MG63 (cell line): ENCODE measurements at regions not wholly inside any gene's neighbourhood (a gene's known extent, or its start where the extent isn't known, plus 50 kb on each side); places are given as distances from the start of the nearest gene placed in this dataset.
A peak's percentile ranks its signal among the peaks of the same experiment; 100 is the strongest.
"Not testable (repeated sequence)": the region's sequence is repeated elsewhere in the genome, so short reads cannot be mapped to it uniquely, and the experiment has no call there.

ENCODE experiments used
- DNase-seq: peaks from one replicate; pipeline ENCODE4 v3.0.0-alpha.2; 2020
- H3K27me3 ChIP-seq: fragments of 250-450 bp; sonication (Bioruptor Pico); 2 replicates; pipeline ENCODE4 v1.5.1; 2020; ENCODE audit warnings: mild to moderate bottlenecking, moderate library complexity
- H3K36me3 ChIP-seq: fragments of 250-450 bp; sonication (Bioruptor Pico); 2 replicates; pipeline ENCODE4 v1.5.1; 2020; ENCODE audit warnings: mild to moderate bottlenecking, moderate library complexity
- H3K4me3 ChIP-seq: fragments of 250-450 bp; sonication (Bioruptor Pico); 2 replicates; pipeline ENCODE4 v1.5.1; 2020; ENCODE audit warnings: mild to moderate bottlenecking, moderate library complexity
- H3K9me3 ChIP-seq: fragments of 250-450 bp; sonication (Bioruptor Pico); 2 replicates; pipeline ENCODE4 v1.5.1; 2020; ENCODE audit warnings: mild to moderate bottlenecking, moderate library complexity

DNA sequence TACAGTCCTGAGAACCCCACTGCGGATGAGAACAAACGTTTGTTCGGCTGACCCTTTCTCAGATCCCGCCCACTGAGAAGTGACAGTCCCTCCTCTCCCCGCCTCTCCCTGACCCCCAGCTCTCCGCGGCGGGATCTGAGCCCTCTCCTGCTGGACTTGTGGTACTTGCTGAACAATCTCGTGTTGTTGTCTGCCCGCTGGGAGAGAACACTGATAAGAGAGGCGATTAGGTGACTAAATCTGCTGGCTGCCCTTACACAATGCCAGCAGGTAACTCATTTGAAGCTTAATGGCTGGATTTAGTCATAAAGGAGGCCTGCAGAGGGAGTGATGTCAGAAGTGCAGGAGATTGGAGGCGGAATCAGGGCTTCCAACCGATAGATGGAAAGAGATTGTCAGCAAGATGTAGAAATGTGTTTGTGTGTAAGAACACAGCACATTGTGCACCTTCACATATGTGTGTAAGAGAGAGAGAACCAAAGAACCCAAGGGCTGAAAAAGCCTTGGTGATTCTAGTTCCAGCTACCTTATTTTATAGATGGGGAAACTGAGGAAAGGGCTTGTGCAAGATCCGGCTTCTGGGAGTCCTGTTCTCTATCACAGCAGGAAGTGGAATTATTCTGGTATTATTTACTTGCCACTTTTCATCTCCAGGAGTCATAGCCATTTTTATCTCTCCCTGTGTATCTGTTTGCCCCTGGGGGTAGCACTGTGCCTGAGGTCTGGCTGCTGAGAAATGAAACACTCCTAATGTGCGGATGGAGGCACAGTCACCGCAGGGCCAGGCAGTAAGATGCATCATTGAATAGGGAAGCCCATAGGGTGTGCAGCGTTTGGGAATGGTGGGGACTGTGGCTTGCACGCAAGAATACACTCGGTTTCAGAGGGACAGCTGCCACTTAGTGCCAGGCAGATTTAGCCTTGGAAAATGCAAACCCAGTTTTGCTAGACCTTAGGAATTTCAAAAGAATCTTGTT is 203.7 kb upstream of the MSX2 start:
- Histone ChIP-seq H3K9me3 (no peaks in the 10 kb centered on the region), H3K27me3 (no peaks in the 10 kb centered on the region), H3K4me3 (no peak overlapping the region), H3K36me3 (no peaks in the 10 kb centered on the region)
- no peak for DNase-seq

DNA sequence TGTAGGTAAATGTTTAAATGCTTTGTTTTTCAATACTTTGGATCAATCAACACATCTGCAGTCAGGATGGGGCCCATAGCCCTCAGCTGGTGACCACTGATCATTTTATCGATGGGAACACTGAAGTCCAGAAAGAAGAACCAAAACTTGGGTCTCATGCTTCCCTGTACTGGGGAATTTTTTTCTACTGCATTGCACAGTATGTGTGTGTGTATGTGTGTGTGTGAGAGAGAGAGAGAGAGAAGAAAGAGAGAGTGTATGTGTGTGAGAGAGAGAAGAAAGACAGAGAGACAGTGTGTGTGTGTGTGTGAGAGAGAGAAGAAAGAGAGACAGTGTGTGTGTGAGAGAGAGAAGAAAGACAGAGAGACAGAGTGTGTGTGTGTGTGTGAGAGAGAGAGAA is 202.9 kb upstream of the MSX2 start:
- Histone ChIP-seq H3K9me3 (no peaks in the 10 kb centered on the region), H3K36me3 (no peaks in the 10 kb centered on the region), H3K27me3 (no peaks in the 10 kb centered on the region), H3K4me3 (no peak overlapping the region)
- DNase-seq, result no peak

DNA sequence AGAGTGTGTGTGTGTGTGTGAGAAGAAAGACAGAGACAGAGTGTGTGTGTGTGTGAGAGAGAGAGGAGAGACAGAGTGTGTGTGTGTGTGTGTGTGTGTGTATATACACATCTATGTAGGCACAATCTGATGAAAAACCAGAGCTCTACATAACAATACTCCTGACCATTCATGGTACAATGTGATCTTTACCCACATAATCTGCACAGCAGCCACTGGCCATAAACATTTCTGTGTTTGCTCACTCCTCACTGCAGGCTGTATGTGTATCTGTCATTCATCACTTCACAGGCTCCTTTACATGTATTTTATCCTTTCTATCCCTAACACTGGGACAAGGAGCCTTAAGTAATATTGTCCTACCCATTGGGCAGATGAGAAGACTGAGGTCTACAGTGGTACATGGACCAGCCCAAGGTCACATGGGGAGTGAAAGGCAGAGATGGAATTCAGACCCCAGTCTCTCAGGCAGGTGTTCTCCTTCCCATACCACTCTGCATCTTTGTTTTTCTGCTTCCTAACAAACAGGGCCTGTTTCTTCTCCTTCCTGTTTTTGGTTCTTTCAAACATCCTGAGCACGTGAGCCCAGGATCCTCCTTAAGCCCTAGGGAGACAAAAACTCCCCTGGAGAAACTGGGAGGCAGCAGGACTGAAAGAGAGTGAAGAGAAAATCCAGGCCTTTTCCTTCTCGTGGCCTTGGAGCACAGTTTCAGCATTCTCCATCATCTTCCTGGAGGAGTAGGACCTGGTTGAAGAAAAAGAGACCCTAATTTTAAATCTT is 201.7 kb upstream of the MSX2 start:
- H3K36me3 ChIP-seq, result no peaks in the 10 kb centered on the region
- no peak for DNase-seq
- H3K27me3 ChIP-seq, result no peaks in the 10 kb centered on the region
- H3K9me3 ChIP-seq, result no peaks in the 10 kb centered on the region
- no peak overlapping the region for H3K4me3 ChIP-seq

DNA sequence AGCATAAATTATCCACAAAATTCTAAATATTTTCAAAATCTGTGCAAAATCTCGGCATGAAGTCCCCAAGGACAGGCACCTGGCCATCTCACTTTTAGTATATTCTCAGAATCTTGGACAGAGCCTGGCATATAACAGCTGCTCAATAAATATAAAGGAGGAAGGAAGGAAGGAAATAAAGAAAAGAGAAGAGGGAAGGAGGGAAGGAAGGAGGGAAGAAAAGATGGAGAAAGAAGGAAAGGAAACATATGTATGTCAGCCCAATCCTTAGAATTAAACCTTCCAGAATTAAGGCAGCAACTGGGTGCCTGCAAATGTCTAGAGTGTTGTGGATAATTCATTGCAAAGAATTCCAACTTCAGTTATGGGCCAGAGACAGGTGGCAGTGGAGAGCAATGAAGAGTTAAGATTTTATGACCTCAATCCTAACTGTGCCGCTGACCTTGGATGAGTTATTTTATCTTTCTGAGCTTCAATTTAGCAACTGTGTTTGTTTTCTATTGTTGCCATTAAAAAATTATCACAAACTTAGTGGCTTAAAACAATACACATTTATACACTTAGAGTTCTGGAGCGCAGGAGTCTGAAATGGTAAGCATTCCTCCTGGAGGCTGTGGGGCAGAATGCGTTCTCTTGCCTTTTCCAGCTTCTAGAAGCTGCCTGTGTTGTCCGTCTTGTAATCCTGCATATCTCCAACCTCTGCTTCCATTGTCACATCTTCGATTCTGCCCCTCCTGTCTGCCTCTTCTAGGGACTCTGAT is 200.9 kb upstream of the MSX2 start:
- H3K4me3 ChIP-seq, result no peak overlapping the region
- H3K9me3 ChIP-seq, result no peaks in the 10 kb centered on the region
- no peak for DNase-seq
- H3K27me3 ChIP-seq, result no peaks in the 10 kb centered on the region
- H3K36me3 ChIP-seq, result no peaks in the 10 kb centered on the region

DNA sequence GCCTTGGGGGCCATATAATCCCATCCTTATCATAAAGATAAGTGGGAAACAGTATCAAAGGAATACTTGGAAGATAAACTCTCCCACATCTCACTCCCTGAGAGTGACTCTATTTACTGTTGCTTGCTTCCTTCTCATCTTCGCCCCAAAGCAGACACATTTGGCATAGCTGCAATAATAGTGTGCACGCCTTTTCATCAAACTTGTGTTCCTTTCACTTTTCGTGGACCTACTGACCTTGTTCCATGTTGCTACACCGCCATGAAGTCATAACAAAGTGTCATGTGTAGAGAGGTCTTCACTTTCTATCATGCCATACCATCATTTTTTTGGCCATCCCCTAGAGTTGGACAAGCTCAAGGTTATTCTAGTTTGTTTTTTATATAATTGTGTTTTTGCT is 200.0 kb upstream of the MSX2 start:
- no peaks in the 10 kb centered on the region for H3K27me3 ChIP-seq
- DNase-seq, result no peak
- no peak overlapping the region for H3K4me3 ChIP-seq
- H3K9me3 ChIP-seq, result no peaks in the 10 kb centered on the region
- H3K36me3 ChIP-seq, result no peaks in the 10 kb centered on the region

DNA sequence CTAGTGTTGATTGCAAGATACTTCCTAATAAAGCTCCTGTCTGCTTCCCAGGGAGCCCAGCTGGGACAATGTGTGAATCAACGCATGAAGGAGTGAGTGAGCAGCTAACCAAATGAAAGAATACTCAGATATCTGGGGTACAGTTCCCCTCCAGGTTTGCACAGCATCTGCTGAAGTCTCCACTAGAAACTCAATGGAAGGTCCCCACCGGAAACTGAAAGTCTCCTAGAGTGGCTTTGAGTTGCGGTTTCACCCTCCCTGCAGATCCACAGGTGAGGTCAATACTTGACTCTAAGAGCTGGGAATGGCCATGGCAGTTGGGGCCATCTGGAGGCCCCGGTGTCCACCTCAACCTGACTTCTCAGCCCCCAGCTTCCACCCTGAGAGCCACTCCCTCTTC is 198.2 kb upstream of the MSX2 start:
- Histone ChIP-seq H3K27me3 (no peaks in the 10 kb centered on the region), H3K9me3 (no peaks in the 10 kb centered on the region), H3K36me3 (no peaks in the 10 kb centered on the region), H3K4me3 (no peak overlapping the region)
- DNase-seq, result no peak

DNA sequence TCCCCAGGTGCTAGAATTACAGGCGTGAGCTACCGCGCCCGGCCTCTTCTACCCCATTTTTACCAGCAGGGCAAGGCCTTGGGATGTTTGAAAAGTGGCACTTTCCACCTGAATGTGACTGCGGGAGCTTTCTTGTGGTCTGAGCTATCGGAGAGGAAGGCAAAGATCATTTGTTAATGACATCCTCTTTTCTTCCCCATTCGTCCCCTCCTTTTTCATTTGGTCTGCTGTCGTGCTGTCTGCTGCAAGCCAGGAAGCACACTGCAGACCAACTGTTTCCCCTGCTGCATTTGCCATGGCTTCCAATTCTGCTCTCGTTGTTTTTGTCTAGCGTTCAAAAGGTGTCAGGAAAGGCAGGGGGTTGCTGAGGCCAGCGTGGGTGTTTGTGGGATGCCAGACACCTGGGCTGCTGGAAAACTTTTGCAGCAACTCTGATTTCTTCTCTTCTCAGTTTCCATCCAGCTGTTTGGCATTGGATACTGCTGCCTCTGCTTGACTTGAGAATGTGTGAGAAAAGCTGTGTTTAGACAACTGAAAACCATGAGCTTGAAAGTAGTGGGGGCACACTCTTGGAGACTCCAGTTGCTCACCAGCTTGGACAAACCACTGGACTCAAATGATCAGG is 196.4 kb upstream of the MSX2 start:
- Histone ChIP-seq H3K9me3 (no peaks in the 10 kb centered on the region), H3K27me3 (no peaks in the 10 kb centered on the region), H3K4me3 (no peak overlapping the region), H3K36me3 (no peaks in the 10 kb centered on the region)
- DNase-seq, result no peak

DNA sequence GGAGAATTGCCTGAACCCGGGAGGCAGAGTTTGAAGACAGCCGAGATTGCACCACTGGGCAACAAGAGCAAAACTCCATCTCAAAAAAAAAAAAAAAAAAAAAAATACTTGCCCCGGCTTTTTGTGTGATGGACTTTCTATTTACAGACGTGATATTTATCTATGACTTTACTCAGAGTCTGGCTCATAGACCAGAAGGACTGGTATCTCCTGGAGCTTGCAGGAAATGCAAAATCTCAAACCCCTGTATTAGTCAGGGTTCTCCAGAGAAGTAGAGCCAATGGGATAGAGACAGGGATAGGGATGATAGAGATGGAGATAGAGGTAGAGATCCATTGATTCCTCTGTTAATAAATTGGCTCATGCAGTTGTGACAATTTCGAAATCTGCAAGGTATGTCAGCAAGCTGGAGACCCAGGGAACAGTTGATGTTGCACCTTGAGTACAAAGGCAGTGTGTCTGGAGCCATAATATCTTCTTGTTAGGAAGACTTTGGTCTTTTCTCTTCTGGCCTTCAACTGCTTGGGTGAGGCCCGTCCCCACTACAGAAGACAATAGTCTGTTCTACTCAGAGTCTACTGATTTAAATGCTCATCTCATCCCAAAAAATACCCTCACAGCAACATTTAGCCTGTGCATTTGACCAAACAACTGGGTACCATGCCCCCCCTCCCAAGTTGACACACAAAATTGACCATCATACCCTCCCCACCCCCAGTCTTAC is 195.4 kb upstream of the MSX2 start:
- no peaks in the 10 kb centered on the region for H3K9me3 ChIP-seq
- H3K36me3 ChIP-seq, result no peaks in the 10 kb centered on the region
- H3K4me3 ChIP-seq, result no peak overlapping the region
- no peaks in the 10 kb centered on the region for H3K27me3 ChIP-seq
- DNase-seq, result no peak

DNA sequence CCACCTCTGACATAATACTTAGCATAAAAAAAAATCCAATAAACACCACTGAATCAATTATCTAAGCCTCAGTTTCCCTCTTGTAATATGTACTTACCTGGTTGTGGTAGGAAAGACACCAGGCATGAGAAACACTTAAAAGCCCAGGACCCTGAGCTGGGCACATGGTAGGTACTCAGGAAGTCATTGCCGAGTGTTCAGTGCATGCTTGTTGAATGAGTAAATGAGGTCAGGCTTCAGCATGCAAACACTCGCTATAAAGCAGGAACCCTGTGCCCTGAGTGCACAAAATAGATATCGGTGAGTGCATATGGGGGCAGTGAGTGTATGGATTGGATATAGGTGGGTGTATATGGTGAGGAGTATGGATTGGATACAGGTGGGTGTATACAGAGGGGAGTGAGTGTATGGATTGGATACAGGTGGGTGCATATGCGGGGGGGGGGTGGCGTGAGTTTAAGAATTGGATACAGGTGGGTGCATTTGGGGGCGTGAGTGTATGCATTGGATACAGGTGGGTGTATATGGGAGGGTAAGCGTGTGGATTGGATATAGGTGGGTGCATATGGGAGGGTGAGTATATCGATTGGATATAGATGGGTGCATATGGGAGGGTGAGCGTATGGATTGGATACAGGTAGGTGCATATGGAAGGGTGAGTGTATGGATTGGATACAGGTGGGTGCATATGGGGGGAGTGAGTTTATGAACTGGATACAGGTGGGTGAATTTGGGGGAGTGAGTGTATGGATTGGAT is 194.3 kb upstream of the MSX2 start:
- H3K36me3 ChIP-seq, result no peaks in the 10 kb centered on the region
- no peaks in the 10 kb centered on the region for H3K27me3 ChIP-seq
- H3K9me3 ChIP-seq, result no peaks in the 10 kb centered on the region
- no peak overlapping the region for H3K4me3 ChIP-seq
- no peak for DNase-seq

DNA sequence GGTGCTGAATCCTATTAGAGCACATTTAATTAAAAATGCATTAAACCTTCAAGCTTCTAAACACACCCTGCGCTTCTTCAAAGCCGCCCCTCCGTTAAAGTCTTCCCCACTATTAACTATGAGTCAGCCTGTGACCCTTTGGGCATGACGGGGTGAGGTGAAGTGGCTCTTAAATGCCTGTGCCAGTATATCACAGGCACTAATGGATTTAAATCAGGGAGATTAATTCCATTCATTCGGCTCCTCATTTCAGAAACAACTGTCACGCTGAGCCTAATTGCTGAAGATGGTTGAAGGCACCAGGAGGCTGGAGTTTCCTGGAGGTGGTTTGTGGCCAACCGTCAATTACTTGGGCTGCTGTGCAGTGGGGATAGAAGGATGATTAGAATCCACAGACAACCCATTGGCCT is 192.6 kb upstream of the MSX2 start:
- no peak for DNase-seq
- Histone ChIP-seq H3K27me3 (no peaks in the 10 kb centered on the region), H3K36me3 (no peaks in the 10 kb centered on the region), H3K9me3 (no peaks in the 10 kb centered on the region), H3K4me3 (no peak overlapping the region)

DNA sequence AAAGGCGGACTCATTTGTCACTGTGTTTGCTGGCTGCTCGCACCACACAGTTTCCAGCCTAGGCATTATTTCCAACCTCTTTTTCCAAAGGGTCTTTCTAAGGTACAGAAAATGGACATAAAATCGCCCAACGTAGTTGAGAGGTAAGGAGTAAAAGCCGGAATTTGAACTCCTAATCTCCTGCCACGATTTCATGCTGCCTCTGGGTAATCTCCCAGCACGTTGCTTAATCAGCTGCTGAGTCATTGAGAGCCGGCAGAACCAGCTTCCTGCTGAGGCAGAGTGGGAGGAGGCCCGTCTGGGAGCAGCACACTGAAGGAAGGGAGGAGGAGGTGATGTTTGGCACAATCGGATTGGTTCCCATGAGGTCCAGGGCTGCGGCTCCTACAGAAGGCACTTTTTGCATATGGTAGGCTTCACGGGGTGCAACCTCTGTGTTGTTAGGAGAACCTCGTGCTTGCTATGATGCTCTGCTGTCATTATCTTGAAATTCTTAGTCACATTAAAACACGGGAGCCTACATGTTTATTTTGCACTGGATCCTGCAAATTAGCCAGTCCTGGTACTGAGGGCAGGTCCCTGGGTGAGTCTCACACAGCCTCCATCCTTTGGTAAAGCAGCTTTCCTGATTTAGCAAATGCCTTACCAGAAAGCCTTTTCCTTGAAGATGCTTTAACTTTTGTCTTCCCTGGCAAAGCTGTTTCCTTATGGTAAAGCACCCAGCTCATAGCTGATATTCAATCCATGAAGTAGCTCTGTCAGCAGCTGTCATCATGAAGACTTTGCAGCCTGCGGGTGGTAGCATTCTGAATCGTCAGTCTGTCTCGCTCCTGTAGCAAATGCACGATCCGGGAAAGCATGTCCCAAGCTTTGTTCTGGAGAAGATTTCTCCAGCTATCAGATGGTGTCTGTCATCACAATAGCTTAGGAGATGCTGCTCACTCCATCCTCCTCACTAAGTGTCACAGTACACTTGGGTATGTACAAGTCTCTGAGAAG is 191.6 kb upstream of the MSX2 start:
- no peaks in the 10 kb centered on the region for H3K36me3 ChIP-seq
- no peaks in the 10 kb centered on the region for H3K27me3 ChIP-seq
- peak; percentile 99 for DNase-seq
- no peak overlapping the region for H3K4me3 ChIP-seq
- no peaks in the 10 kb centered on the region for H3K9me3 ChIP-seq

DNA sequence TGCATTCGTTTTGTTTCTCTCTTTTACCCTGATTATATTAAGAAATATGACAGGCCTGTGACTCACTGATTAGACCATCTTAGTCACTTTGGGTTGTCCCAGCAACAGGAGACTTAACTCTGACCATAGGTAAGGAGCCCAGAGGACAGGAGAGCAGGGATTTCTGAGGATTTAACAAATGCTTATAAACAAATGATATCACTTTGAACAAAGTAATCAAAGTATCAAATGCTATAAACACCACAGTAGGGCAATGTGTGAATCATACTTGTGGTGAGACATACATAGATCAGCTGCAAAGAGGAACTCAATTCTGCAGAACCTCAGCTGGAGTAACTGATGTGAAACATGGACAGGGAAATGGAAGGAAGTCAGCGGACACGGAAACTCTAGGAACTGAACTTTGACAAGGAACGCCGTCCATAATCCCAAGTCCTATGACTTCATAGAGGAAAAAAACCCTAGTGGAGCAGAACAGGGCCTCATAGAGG is 190.6 kb upstream of the MSX2 start:
- H3K4me3 ChIP-seq, result no peak overlapping the region
- peak; percentile 79 for DNase-seq
- no peaks in the 10 kb centered on the region for H3K27me3 ChIP-seq
- no peaks in the 10 kb centered on the region; the same call in 1 of the 2 replicates for H3K9me3 ChIP-seq
- no peaks in the 10 kb centered on the region for H3K36me3 ChIP-seq

DNA sequence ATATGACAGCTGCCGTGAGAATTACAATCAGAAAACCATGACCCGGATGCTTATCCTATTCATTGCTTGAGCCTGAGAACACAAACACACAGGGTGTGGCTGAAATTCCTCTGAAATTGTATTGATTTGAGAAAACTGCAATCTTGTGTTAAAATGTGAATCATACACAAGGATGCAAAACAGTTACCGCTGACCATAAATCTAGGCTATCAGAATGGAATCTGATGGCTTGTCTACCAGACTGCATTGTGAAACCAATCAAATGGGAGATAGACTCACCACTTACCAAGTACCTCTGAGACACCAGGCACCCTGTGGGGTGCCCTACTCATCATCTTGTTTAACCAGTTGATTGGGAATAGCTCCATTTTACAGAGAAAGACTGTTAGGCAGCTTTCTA is 188.7 kb upstream of the MSX2 start:
- Histone ChIP-seq H3K27me3 (no peaks in the 10 kb centered on the region), H3K9me3 (peaks cover 2% of the 10 kb centered on the region; the same call in 1 of the 2 replicates), H3K4me3 (no peak overlapping the region), H3K36me3 (no peaks in the 10 kb centered on the region)
- peak; percentile 39 for DNase-seq

DNA sequence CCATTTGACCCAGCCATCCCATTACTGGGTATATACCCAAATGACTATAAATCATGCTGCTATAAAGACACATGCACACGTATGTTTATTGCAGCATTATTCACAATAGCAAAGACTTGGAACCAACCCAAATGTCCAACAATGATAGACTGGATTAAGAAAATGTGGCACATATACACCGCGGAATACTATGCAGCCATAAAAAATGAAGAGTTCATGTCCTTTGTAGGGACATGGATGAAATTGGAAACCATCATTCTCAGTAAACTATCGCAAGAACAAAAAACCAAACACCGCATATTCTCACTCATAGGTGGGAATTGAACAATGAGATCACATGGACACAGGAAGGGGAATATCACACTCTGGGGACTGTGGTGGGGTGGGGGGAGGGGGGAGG is 184.6 kb upstream of the MSX2 start:
- H3K9me3 ChIP-seq, DNase-seq, H3K36me3 ChIP-seq, H3K4me3 ChIP-seq: not testable (repeated sequence)
- H3K27me3 ChIP-seq, result peaks cover 15% of the 10 kb centered on the region; the same call in 1 of the 2 replicates
